ENCODE measurements at regions not wholly inside any gene's neighbourhood (a gene's known extent, or its start where the extent isn't known, plus 50 kb on each side); places are given as distances from the start of the nearest gene placed in this dataset.

GRCh38 chr4:34512616-34513015 is 1731.7 kb downstream of the ARAP2 start:
- TF ChIP-seq CTCF (IDR thresholded peaks at IDR 0.05; ENCODE audit: control extremely low read depth in 1 of 3, insufficient read depth in 1 of 3, low read depth in 1 of 3, low read length in 3 of 3), result no peak
- no peak for TF ChIP-seq USF2 (IDR thresholded peaks at IDR 0.05; ENCODE audit: low read length)
- no peak for TF ChIP-seq NANOG (IDR thresholded peaks at IDR 0.05; ENCODE audit: insufficient read depth, low read depth, low read length, poor library complexity, severe bottlenecking)
- no peak for TF ChIP-seq POLR2AphosphoS5 (IDR thresholded peaks at IDR 0.05; ENCODE audit: low read depth, low read length)
- TF ChIP-seq POLR2A (IDR thresholded peaks at IDR 0.05; ENCODE audit: control extremely low read depth in 1 of 2, low read depth in 2 of 2, low read length in 2 of 2), result no peak
- no peak for TF ChIP-seq SRF (IDR thresholded peaks at IDR 0.05; ENCODE audit: low read depth, low read length)
- no peak for TF ChIP-seq TAF1 (IDR thresholded peaks at IDR 0.05; ENCODE audit: low read depth, low read length)
- TF ChIP-seq CREB1 (IDR thresholded peaks at IDR 0.05), result no peak
- TF ChIP-seq EP300 (IDR thresholded peaks at IDR 0.05; ENCODE audit: borderline replicate concordance in 1 of 2, low read depth in 2 of 2, low read length in 2 of 2), result no peak
- no peak for TF ChIP-seq CEBPB (IDR thresholded peaks at IDR 0.05; ENCODE audit: low read depth, low read length)
- no peak for TF ChIP-seq RXRA (IDR thresholded peaks at IDR 0.05; ENCODE audit: insufficient read depth, low read depth, low read length)
- TF ChIP-seq SP2 (IDR thresholded peaks at IDR 0.05; ENCODE audit: low read length), result no peak
- TF ChIP-seq ATF2 (IDR thresholded peaks at IDR 0.05; ENCODE audit: low read length), result no peak
